Esophagus muscularis mucosa (tissue), 4 donors: ENCODE measurements at regions not wholly inside any gene's neighbourhood (a gene's known extent, or its start where the extent isn't known, plus 50 kb on each side); places are given as distances from the start of the nearest gene placed in this dataset.

ENCODE experiments used
- DNase-seq: peaks from one replicate; pipeline ENCODE4 v3.0.0-alpha.2; 2017; ENCODE audit errors: extremely low spot score
- H3K27ac ChIP-seq, 4 donors: fragments of 200-600 bp; sonication (generic); replicated peaks in 1 of 4; 1 replicate in 3 of 4; 2 replicates in 1 of 4; pipeline ENCODE4 v1.5.1; 2016 to 2019; ENCODE audit warnings: mild to moderate bottlenecking in 1 of 4
- H3K27me3 ChIP-seq, 4 donors: fragments of 200-600 bp; sonication (generic); one replicate each; pipeline versions ENCODE4 v1.5.1 to v1.6.0; 2016 to 2019
- H3K36me3 ChIP-seq, 4 donors: fragments of 200-600 bp; sonication (generic); one replicate each; pipeline ENCODE4 v1.5.1; 2016 to 2019
- H3K4me1 ChIP-seq, 4 donors: fragments of 200-600 bp; sonication (generic); one replicate each; pipeline ENCODE4 v1.5.1; 2016 to 2019
- H3K4me3 ChIP-seq, 4 donors: fragments of 200-600 bp; sonication (generic); 1 replicate in 2 of 4; 2 replicates in 2 of 4; pipeline ENCODE4 v1.5.1; 2016 to 2019; ENCODE audit warnings: mild to moderate bottlenecking in 4 of 4, moderate library complexity in 1 of 4
- H3K9me3 ChIP-seq, 4 donors: fragments of 200-600 bp; sonication (generic); 1 replicate in 3 of 4; 2 replicates in 1 of 4; pipeline ENCODE4 v1.5.1; 2016 to 2019
- CTCF ChIP-seq, 3 experiments: fragments of 200-600 bp in 2 of 3; fragments of 450-650 bp in 1 of 3; sonication (generic) in 2 of 3; IDR thresholded peaks; one replicate each; pipeline ENCODE4 v1.5.1; 2017 to 2019; ENCODE audit warnings: antibody characterized with exemption in 3 of 3, mild to moderate bottlenecking in 2 of 3, moderate library complexity in 1 of 3
- EP300 ChIP-seq: sonication (generic); formaldehyde crosslinking; IDR thresholded peaks from one replicate; pipeline ENCODE4 v1.6.1; 2017; ENCODE audit warnings: antibody characterized with exemption
- POLR2A ChIP-seq: fragments of 450-650 bp; IDR thresholded peaks from one replicate; pipeline ENCODE4 v1.6.1; 2017; ENCODE audit warnings: antibody characterized with exemption, moderate library complexity, mild to moderate bottlenecking, low read depth
- POLR2AphosphoS5 ChIP-seq, 2 donors: sonication (generic); formaldehyde crosslinking; IDR thresholded peaks; one replicate each; pipeline ENCODE4 v1.6.1; 2017; ENCODE audit warnings: antibody characterized with exemption in 2 of 2
- WGBS: methylation state at CpG from one replicate; pipeline ENCODE4 v1.1.5; 2018; 5-methylcytosine and 5-hydroxymethylcytosine counted together
- intact Hi-C: fragments of 100-400 bp; cut with DNase I; formaldehyde crosslinking; loops from one replicate; pipeline ENCODE4 v1.15.1; 2023

GRCh38 chr14:105935384-105935783, 409.0 kb downstream of the TMEM121 start:
- intact Hi-C loops, result no loop called here
- Histone ChIP-seq H3K27me3 (peaks cover 0 to 25% (median 0%) of the 10 kb centered on the region in 4 donors), H3K9me3 (peaks cover 0 to 49% (median 36%) of the 10 kb centered on the region in 4 donors), H3K4me1 (no peaks in the 10 kb centered on the region), H3K4me3 (no peak overlapping the region), H3K27ac (no peak overlapping the region), H3K36me3 (no peaks in the 10 kb centered on the region)
- no peak for TF ChIP-seq EP300
- 78% methylated on average over 3 of the region's 3 CpGs for WGBS
- no peak for DNase-seq

GRCh38 chr14:105937253-105938054, 411.1 kb downstream of the TMEM121 start:
- Histone ChIP-seq H3K4me1 (no peaks in the 10 kb centered on the region), H3K9me3 (peaks cover 0 to 53% (median 36%) of the 10 kb centered on the region in 4 donors)

GRCh38 chr14:105938055-105938863, 411.9 kb downstream of the TMEM121 start:
- Histone ChIP-seq H3K27me3 (peaks cover 0 to 24% (median 0%) of the 10 kb centered on the region in 4 donors), H3K4me1 (no peaks in the 10 kb centered on the region), H3K36me3 (no peaks in the 10 kb centered on the region), H3K4me3 (no peak overlapping the region), H3K9me3 (peaks cover 0 to 53% (median 36%) of the 10 kb centered on the region in 4 donors), H3K27ac (no peak overlapping the region)
- intact Hi-C loops, result no loop called here
- DNase-seq, result no peak
- 87% methylated on average over 15 of the region's 17 CpGs for WGBS
- TF ChIP-seq EP300, result no peak
- TF ChIP-seq POLR2AphosphoS5 (IDR thresholded peaks at IDR 0.05), result no peak
- TF ChIP-seq POLR2A, result no peak
- TF ChIP-seq CTCF (IDR thresholded peaks at IDR 0.05), result no peak

More at GRCh38 chr14:105937253-105938054, 411.1 kb downstream of the TMEM121 start:
- Histone ChIP-seq H3K27me3 (peaks cover 0 to 31% (median 0%) of the 10 kb centered on the region in 4 donors), H3K36me3 (no peaks in the 10 kb centered on the region), H3K27ac (no peak overlapping the region), H3K4me3 (no peak overlapping the region)
- DNase-seq, result no peak
- 78% methylated on average over 10 of the region's 11 CpGs for WGBS
- TF ChIP-seq EP300, result no peak
- TF ChIP-seq POLR2AphosphoS5 (IDR thresholded peaks at IDR 0.05), result no peak
- no peak for TF ChIP-seq CTCF (IDR thresholded peaks at IDR 0.05)
- no peak for TF ChIP-seq POLR2A
- intact Hi-C loops, result no loop called here

GRCh38 chr14:105938959-105939358, 412.6 kb downstream of the TMEM121 start:
- H3K36me3 ChIP-seq, result no peaks in the 10 kb centered on the region
- peaks cover 0 to 23% (median 0%) of the 10 kb centered on the region in 4 donors for H3K27me3 ChIP-seq
- intact Hi-C loops, result no loop called here
- H3K9me3 ChIP-seq, result peaks cover 0 to 53% (median 36%) of the 10 kb centered on the region in 4 donors
- TF ChIP-seq CTCF (IDR thresholded peaks at IDR 0.05) (no peak), POLR2AphosphoS5 (IDR thresholded peaks at IDR 0.05) (no peak), EP300 (no peak), POLR2A (no peak)
- no peak overlapping the region for H3K4me3 ChIP-seq
- WGBS, result 30% methylated on average over 1 of the region's 1 CpG
- no peak for DNase-seq
- no peak overlapping the region for H3K27ac ChIP-seq
- no peaks in the 10 kb centered on the region for H3K4me1 ChIP-seq
